ENCODE measurements at regions not wholly inside any gene's neighbourhood (a gene's known extent, or its start where the extent isn't known, plus 50 kb on each side); places are given as distances from the start of the nearest gene placed in this dataset.

DNA sequence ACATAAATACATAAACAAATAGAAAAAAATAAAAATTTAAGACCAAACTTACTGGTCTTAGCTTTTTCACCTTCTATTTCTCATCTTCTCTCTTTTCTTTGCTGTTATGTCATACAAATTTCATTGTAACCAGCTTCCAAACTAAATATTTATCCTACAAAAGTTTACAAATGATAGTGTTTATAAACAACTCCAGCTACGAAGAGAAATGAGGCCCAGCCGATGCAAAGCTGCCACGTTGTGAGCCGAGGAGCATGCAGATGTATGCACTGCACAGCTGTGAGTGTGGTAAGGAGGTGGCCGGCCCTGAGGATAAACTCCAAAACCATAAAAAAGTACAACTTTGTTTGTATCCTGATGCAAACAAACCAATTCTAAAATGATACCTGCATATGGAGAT is 642.4 kb upstream of the SGCG start:
- Mint-ChIP-seq H3K4me3 (ENCODE audit: unreplicated experiment) (no peak overlapping the region), H3K9me3 (ENCODE audit: low read depth) (peaks cover 12% of the 10 kb centered on the region), H3K36me3 (ENCODE audit: low read depth) (no peaks in the 10 kb centered on the region), H3K27ac (ENCODE audit: unreplicated experiment) (no peak overlapping the region), H3K27me3 (ENCODE audit: low read depth) (no peaks in the 10 kb centered on the region), H3K4me1 (ENCODE audit: low read depth) (no peaks in the 10 kb centered on the region)
- no peak for DNase-seq (ENCODE audit: low spot score)
- TF ChIP-seq, protein P1, sequence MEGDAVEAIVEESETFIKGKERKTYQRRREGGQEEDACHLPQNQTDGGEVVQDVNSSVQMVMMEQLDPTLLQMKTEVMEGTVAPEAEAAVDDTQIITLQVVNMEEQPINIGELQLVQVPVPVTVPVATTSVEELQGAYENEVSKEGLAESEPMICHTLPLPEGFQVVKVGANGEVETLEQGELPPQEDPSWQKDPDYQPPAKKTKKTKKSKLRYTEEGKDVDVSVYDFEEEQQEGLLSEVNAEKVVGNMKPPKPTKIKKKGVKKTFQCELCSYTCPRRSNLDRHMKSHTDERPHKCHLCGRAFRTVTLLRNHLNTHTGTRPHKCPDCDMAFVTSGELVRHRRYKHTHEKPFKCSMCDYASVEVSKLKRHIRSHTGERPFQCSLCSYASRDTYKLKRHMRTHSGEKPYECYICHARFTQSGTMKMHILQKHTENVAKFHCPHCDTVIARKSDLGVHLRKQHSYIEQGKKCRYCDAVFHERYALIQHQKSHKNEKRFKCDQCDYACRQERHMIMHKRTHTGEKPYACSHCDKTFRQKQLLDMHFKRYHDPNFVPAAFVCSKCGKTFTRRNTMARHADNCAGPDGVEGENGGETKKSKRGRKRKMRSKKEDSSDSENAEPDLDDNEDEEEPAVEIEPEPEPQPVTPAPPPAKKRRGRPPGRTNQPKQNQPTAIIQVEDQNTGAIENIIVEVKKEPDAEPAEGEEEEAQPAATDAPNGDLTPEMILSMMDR (IDR thresholded peaks at IDR 0.05), result no peak

DNA sequence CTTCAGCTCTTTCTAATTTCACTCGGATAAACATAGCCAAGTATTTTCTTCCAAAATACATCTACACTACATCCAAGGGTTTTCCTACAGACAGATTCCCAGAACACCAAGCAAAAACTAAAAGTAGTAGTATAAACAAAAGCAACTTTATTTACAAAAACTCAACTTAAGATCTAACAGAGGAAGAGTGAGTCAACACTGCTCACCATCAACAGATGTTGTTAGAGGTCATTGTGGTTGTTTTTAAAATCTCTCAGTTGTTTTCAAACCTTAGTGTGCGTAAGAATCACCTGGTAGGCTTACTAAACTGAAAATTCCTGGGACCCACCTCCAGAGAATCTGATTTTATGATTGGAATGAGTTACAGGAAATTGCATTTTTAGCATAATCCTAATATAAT is 631.7 kb upstream of the SGCG start:
- Mint-ChIP-seq H3K27me3 (ENCODE audit: low read depth) (no peaks in the 10 kb centered on the region), H3K36me3 (ENCODE audit: low read depth) (peaks cover 2% of the 10 kb centered on the region), H3K4me1 (ENCODE audit: low read depth) (no peaks in the 10 kb centered on the region), H3K9me3 (ENCODE audit: low read depth) (peaks cover 6% of the 10 kb centered on the region), H3K27ac (ENCODE audit: unreplicated experiment) (no peak overlapping the region), H3K4me3 (ENCODE audit: unreplicated experiment) (no peak overlapping the region)
- TF ChIP-seq, protein P1 (IDR thresholded peaks at IDR 0.05), result no peak
- no peak for DNase-seq (ENCODE audit: low spot score)

DNA sequence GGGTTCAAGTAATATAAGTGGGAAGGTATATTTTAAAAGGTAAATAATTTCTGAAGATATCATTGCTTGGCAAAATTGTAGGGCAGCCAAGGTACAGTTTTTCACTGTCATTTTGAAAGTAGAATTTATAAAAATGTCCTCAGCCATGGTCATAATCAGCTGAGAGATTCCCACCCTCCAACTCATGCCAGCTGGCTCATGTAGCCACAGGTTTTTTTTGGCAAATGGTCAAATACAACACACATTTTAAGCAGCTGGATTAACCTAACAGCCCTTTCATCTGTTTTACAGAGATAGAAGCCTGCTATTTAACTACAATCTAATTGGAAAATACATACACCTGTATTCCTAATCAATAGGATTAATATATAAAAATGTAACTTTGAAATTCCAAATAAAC is 619.2 kb upstream of the SGCG start:
- peaks cover 9% of the 10 kb centered on the region for H3K9me3 Mint-ChIP-seq (ENCODE audit: low read depth)

DNA sequence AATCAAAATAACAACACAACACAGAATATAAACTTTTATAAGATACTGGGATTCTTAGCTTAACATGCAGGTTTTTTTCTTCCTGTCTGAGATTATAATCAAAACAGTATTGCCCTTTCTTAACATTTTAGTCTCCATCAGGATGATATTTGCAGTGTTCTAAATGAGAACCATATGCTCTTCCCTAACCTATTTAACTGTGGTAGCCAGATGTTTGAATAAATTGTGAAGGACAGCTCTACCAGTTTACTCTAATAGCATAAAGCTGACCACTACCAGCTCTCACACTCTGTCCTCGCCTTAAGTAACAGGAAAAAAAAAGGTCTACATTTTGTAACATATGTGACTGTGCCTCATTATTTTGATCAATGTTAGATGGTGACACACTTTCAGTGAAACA is 618.7 kb upstream of the SGCG start:
- no peak for DNase-seq (ENCODE audit: low spot score)
- TF ChIP-seq, protein P1 (IDR thresholded peaks at IDR 0.05), result no peak
- no peak overlapping the region for H3K4me3 Mint-ChIP-seq (ENCODE audit: unreplicated experiment)
- H3K4me1 Mint-ChIP-seq (ENCODE audit: low read depth), result peaks cover 9% of the 10 kb centered on the region
- no peaks in the 10 kb centered on the region for H3K27me3 Mint-ChIP-seq (ENCODE audit: low read depth)
- H3K9me3 Mint-ChIP-seq (ENCODE audit: low read depth), result peaks cover 9% of the 10 kb centered on the region
- H3K27ac Mint-ChIP-seq (ENCODE audit: unreplicated experiment), result no peak overlapping the region
- H3K36me3 Mint-ChIP-seq (ENCODE audit: low read depth), result no peaks in the 10 kb centered on the region

More for the DNA sequence above, 619.2 kb upstream of the SGCG start:
- H3K4me1 Mint-ChIP-seq (ENCODE audit: low read depth), result peaks cover 9% of the 10 kb centered on the region
- H3K27ac Mint-ChIP-seq (ENCODE audit: unreplicated experiment), result no peak overlapping the region
- no peaks in the 10 kb centered on the region for H3K36me3 Mint-ChIP-seq (ENCODE audit: low read depth)
- DNase-seq (ENCODE audit: low spot score), result no peak
- no peak overlapping the region for H3K4me3 Mint-ChIP-seq (ENCODE audit: unreplicated experiment)
- TF ChIP-seq, protein P1 (IDR thresholded peaks at IDR 0.05), result no peak
- H3K27me3 Mint-ChIP-seq (ENCODE audit: low read depth), result no peaks in the 10 kb centered on the region

DNA sequence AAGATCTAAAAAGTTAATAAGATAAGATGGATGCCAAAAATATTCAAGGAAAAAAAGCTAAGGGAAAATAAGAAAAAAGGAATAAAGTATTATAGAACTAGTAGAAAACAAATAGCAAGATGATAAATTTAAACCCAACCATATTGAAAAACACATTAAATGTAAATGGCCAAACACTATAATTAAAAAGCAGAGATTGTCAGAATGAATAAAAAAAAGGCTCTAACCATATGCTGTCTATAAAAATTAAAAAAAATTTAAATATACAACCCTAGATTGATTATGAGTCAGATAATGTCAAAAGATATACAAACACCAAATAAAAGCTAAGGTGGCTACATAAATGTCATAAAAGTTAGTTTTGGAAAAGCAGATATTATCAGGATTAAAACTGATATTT is 617.5 kb upstream of the SGCG start:
- no peaks in the 10 kb centered on the region for H3K27me3 Mint-ChIP-seq (ENCODE audit: low read depth)
- no peak overlapping the region for H3K4me3 Mint-ChIP-seq (ENCODE audit: unreplicated experiment)
- H3K9me3 Mint-ChIP-seq (ENCODE audit: low read depth), result peaks cover 9% of the 10 kb centered on the region
- H3K36me3 Mint-ChIP-seq (ENCODE audit: low read depth), result no peaks in the 10 kb centered on the region
- DNase-seq (ENCODE audit: low spot score), result no peak
- TF ChIP-seq, protein P1 (IDR thresholded peaks at IDR 0.05), result no peak
- no peak overlapping the region for H3K27ac Mint-ChIP-seq (ENCODE audit: unreplicated experiment)
- peaks cover 9% of the 10 kb centered on the region for H3K4me1 Mint-ChIP-seq (ENCODE audit: low read depth)
